HG02840 (cell line): ENCODE measurements at regions not wholly inside any gene's neighbourhood (a gene's known extent, or its start where the extent isn't known, plus 50 kb on each side); places are given as distances from the start of the nearest gene placed in this dataset.

Source experiments
- ATAC-seq: cut with Tn5 transposase; IDR thresholded peaks from one replicate; pipeline ENCODE4 v1.9.1; 2021; ENCODE audit warnings: mild to moderate bottlenecking, moderate library complexity, moderate number of reproducible peaks; ENCODE audit not compliant: unreplicated experiment, low FRiP score

DNA sequence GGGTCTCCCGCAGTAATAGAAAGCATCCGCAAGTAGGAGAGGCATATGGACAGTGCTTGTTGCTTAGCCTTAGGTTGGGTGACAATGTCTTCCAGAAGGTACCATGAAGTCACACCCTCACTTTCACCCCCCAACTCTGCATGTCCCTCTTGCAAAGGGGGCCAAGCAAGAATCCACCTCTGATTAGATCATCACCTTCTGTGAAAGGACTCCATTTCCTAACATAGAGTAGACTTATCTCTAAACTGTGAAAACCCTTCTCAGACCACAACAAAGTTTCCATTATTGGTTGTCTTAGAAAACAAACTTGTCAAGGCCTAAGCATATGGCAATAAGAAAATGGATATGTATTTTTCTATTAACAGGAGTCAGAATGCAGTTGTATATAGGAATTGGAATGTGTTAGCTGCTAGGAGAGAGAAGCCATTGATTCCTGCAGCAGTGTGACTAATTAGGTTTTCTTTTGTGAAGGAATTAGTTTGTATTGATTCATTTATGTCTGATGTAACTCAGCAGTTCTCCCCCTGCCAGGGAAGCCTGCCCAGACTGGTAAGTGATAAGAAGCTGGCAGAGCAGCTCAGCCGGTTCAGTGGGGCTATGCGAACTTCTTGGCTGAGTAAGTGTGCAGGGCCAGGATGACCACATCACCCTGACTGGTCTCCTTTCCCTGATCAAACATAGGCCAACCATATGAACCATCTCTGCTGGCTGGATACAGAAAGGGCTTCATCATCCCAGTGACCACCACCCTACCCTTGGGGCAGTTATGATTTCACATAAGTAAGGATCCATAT is 107.3 kb upstream of the CCDC196 start:
- ATAC-seq, result no peak

DNA sequence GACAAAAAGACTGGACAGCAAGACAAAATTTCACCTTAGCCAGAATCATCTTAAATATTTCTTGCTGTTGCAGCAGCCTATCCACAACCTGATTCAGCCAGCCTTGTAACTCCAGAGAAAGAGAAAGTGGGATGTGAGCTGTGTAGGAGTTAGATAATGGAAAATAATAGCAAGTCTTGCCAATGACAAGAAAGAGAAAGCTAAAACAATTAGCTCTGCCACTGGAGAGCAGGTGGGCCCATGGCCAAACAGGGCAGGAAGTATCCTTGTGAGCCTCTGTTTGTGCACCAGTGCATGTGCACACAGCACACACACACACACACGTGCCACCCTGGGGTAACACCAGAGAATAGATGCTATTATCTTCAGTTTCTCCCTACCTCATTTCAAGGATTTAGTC is 106.0 kb upstream of the CCDC196 start:
- ATAC-seq, result no peak

DNA sequence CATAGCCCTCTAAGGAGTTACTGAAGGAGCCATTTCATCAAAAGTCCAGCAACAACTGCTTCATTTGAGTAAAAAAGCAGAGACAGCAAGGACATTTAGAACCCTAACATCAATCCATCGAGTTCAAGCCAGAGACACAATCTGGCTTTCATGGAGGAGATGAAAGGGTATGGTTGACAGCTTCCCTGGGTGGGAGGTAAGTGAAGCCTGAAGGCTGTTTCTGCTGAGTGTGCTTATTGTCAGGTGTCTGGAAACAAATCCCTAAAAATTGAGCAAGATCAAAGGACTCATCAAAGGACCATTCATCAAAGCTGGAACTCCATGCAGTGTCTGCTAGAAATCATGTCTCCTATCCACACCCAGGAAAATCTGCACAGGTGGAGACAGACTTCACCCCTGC is 104.4 kb upstream of the CCDC196 start:
- ATAC-seq, result no peak

DNA sequence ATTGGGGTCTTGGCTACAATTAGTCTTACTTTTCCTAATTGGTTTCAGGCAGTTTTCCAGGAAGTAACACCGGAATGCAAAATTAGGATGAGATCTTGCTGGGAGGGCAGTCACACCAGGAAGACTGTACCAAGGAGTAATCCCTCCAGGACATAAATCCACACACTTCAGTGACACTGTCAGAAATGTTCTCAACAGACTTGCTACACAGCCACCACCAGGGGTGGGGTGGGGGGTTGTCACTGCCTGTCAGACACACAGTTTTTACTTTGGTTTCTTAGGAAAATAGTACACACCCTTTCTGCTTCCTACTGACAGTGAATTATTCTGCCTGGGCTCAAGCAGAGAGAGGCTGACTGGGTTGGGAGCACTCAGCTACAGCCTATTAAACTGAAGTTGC is 102.9 kb upstream of the CCDC196 start:
- no peak for ATAC-seq

DNA sequence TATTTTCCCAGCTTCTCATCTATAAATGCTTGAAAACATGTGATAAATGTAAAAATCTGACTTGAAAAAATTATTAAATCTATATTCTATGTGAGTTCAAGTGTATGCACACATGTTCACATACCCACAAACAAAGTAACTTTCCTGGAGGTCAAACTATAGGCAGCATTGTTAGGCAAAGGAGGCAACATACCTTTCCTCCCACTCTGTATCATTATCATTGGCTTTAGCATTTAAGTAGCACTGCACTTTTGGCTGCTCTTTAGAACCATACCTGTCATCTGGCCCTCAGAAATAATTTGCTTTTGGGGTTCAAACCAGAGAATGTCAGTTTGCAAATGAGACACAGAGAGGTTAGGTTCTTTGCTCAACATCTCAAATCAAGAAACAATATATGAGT is 102.4 kb upstream of the CCDC196 start:
- no peak for ATAC-seq

DNA sequence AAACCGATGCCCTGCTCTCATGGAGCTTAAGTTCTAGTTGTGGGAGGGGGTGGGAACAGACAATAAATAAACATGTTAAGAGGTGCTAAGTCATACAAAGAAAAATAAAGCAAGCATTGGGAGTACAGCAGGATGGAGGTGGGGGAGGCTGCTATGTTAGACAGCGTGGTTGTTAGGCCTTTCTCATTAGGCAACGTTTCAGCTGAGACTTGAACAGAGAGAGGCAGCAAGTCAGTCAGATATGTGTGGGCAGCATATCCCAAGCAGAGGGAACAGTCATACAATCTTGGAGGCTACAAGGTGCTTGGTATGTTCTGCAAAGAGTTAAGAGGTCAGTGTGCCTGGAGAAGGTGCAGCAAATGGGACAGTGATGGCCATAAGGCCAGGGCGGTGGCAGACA is 97.7 kb upstream of the CCDC196 start:
- ATAC-seq, result no peak

DNA sequence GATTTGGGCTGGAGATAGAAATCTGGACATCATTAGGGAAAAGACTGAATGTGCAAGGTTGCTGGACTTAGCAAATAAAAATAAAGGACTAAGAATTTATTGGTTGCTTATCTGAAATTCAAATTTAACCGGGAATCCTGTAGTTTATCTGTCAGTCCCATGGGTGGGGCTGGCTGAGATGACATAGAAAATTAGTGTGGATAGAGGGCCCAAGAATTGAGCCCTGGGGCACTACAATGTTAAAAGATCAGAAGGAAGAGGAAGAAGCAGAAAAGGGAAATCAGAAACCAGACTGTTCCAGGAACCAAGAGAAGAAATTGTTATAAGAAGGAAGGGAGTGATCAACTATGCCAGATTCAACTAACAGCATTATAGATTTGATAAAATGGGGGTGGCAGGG is 96.7 kb upstream of the CCDC196 start:
- ATAC-seq, result no peak

DNA sequence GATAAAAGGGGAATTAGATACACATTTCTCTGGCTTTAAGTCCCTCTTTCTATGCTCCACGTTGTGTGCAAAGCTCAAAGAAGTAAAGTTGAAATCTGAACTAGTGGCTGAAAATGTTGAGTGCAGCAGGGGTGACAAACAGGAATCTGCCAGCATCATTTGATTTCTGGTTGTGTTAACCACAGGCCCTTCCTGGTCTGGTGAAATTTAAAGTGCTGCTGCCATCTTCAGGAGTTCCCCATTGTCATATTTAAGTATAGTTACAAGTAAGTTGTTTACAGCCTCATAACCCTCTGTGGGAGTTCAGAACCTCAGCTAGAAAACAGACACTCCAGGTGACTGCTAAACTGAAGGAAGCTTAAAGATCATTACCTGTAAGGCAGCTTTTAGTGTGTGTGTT is 90.9 kb upstream of the CCDC196 start:
- ATAC-seq, result no peak

DNA sequence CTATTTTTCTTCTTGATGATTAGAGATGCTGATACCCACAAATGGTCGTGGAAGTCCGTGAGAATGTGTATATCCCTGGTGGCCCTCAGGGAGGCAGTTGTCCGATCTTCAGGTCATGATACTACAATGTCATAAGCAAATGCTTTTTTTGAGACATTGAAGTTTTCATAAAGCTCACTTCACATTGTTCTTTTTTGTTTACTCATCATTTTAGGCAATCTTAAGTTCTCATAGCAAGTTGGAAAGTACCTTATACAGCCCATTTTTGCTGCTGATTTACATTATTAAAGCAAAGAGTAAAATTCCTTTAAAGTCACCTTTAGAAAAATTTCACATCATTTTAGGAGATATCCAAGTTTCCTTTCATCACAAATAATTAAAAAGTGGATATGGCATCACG is 90.0 kb upstream of the CCDC196 start:
- ATAC-seq, result no peak

DNA sequence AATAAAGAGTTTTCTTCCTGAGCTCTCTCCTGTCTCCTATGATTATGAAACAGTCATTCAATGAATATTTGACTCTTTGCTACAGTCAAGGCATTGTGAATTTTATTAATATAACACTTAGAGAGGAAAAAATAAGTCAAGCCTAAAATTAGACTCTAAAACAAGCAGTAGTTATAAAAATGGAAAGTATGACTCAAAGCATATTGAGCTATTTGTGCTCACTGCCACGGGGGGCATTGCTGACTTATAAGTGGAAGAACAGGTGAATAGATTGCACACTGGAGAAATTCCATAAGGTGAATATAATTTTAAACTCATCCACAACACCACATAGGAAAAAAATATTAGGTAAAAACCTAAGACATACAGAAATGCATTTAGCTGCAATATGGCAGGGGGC is 87.7 kb upstream of the CCDC196 start:
- no peak for ATAC-seq

DNA sequence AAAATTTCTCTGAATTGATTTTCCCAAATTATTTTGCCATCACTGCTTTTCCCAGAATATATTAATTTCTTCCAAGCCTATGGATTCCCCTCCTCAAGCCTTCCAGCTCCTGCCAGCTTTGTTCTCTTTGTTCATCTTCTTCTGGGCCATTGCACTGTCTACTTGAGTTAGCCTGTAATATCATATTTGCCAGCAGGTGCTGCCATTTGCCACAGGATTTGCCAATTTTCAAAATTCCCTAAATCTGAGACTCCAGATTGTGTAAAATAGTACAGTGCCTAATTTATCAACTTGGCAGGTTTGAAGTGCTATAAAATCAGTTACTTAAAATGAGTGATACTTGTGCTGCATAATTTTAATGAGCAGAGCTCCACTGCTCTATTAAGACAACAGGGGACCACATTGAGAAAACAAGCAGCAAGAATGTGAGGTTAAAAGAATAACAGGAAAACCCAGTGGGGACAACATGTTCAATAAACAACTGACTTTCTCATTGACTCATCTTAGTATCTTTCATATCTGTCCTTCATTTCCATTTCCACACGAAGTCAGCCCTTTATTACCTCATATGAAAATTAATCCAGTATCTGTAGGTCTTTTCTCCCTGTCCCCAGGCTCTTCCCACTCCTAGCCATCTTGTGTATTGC is 84.6 kb upstream of the CCDC196 start:
- no peak for ATAC-seq

DNA sequence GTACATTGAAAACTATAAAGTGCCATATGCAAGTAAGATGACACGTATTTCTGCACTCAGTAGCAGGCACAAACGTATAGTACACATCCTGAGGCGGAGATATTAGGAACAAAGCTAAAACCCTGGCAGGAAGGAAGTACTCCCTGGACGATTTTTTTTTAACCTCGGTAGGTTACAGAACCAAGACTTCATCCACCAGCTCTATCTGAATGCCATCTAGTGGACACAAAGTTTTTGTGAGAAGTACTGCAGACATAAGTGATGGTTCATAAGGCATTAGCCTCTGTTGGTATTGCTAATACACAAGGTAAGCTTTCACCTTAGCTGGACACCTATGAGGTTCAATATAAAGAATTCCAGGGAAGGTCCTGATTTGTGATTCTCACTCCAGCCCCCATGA is 83.0 kb upstream of the CCDC196 start:
- no peak for ATAC-seq

DNA sequence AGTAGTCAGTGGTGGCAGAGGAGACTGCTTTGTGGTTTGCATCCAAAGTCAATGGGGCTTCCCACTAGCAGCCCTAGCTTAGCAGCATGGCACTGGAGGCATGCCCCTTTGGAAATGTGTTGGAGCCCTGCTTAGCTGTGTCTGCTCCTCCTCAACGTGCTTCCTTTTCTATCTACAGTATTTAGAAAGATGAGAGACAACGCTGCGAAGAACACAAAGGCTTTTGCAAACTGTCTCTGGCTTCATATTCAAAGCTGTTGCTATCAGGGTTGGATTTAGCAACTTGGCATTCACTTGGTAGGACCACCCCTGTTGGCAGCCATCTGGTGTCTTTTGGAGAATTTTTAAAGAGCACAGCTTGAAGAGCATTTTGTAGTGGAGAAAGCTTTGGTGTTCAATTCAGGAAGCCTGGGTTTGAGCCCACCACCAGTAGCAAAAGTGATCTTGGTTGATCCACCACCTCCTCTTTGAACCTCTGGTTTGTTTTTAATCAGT is 82.1 kb upstream of the CCDC196 start:
- no peak for ATAC-seq

DNA sequence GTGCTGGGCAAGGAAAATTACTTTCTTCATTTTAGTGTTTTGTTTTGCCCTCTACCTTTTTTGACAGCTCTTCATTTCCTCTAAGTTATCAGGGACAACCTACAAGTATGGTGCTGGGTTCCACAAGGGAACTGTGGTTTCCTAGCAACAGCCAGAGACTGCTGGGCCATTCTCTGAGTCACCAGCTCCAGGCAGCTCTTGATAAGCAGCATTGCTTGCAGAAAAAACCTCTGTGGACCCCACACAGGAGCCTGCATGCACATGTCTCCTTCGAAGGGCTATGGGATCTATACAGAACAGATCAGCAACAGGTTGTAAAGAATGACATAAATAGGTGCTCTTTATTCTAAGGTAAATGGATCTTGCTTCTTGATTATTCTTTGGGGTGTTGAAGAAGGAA is 81.0 kb upstream of the CCDC196 start:
- ATAC-seq, result no peak

DNA sequence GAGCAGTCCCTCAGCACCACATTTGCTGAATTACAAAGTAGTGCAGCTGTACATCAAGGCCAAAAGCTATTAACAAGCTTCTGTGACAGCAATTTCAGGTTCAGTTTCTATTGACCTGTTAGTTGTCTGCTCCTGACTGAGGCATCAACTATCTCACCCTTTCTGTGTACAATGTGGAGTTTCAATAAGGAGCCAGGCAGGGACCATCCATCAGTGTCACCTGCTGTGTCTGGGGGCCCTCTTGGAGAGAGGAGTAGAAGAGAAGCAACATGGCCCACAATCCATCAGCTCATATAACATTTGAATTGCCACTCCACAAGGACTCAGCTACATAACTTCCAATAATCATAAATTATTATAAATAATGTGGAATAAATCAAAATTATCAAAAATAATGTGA is 72.3 kb upstream of the CCDC196 start:
- ATAC-seq, result no peak

DNA sequence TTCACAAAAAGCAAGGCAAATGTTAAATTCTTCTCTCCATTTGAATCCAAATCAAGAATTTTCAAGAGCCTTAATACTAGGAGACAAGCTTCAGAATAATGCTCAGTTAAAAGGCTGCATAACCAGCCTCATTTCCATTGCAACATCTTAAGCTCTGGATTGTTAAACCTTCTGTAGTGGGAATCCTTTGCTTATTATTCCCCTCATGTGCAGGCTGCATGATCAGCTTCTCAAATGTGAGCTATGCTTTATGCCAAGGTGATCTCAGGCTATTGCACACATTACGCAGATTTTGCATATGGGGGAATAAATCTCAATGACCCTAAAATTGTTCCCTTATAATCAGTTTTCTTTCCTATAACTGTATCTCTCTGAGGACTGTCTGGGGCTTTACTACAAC is 71.7 kb upstream of the CCDC196 start:
- no peak for ATAC-seq

DNA sequence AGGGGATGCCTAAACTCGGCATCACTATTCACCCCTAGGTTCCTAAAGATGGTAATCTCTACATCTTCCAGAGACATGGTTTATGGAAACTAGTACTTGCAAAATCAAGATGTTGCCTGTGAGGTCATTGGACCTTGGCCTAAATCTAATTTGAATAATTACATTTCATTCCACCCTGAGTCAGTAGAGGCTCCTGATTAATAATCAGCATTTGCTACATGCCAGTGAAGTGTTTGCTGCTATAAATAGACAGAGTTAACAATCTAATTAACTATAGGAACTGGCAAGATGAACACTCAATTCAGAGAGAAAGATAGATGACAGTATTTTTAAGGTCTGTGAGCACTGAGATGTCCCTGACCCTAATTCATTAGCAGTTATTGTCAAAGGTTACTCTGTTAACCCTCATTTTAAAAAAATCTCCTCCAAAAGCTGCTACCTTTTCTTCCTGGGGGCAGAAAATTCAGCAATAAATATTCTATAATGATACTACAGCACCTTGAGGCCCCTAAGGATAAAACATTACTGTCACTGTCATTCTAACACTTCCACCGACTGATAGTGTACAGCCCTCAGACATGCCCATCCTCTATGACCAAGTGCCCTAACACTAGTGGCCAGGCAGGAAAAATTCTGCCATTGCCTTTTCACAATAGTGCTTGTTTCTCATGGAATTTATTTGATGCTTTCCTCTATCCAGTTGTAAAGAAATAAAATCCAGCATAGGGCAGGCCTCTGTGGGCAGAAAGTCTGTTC is 65.7 kb upstream of the CCDC196 start:
- ATAC-seq, result no peak

DNA sequence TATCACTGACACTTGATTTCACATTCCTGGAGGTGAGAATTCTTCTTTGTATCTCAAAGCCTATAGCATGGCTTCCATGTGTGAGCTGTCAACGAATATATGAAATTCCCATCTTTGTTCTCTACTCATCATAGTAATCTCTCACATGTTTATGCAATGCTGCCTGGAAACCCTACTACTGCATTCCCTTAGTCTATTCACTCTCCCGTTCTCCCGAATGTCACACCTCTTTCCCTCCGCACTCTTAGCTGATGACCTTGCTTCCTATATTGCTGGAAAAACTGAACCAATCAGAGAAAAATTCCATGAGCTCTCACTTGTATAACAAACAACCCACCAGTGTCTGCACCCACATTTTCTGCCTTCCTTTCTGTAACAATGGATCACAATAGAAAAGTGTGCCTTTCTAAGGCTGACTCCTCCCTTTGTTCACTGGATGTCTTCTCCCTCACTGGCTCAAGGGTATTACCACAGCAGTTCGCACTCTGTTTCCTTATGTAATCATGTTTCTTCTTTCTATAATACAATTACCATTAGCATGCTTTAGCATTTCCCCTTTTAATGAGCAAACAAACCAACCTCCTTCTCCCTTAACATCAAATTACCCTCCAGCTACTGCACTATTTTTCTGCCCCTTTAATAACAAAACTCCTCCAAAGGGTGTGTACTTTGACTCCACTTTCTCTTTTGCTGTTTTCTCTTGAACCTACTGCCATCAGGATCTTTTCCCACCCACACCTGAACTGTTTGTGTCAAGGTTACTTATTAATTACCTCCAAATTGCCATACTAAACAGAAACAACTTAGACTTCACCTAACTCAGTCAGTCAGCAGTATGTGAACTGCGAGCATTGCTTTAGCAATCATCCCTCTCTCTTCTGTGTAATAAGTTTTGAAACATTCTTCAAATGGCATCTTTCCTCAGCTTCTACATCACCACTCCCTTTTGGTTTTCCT is 63.9 kb upstream of the CCDC196 start:
- no peak for ATAC-seq

DNA sequence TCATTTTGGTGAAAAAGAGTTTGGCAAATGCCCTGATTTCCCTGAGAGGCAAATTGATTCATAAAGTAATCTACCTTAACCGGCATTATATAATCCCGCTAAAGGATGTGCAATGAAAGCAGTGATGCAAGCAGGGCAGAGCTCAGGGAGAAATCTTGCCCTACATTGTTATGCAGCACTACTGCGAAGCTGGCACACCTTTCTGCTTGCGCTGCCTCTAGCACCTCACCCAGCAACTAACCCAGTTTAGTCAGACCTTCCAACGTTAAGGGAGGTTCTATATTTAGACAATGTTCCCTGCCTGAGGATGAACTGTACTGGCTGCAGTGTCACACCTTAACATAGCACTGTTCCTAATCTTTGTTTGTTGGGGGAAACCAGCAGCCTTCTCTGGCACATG is 60.8 kb upstream of the CCDC196 start:
- ATAC-seq, result no peak

DNA sequence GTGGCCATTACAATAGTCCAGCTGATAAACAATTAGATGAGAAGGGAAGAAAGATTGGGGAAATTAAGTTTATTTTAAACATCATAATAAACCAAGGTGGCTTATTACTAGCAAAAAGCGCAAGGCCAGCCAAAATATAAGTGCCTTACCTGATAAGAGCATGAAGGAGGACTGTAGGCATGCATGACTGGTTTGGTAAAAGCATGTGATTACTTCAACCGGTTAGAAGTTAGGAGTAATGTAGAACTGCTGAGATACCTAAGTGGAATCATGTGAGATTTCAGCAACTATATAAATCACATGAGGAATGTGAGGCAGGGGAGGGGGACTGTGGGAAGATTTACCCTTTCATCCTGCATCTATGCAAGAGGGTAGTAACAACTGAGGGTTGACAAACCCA is 59.7 kb upstream of the CCDC196 start:
- no peak for ATAC-seq
